HG02884 (cell line): ENCODE measurements at regions not wholly inside any gene's neighbourhood (a gene's known extent, or its start where the extent isn't known, plus 50 kb on each side); places are given as distances from the start of the nearest gene placed in this dataset.

Experiments
- ATAC-seq: cut with Tn5 transposase; IDR thresholded peaks from one replicate; pipeline ENCODE4 v1.9.1; 2021; ENCODE audit warnings: mild to moderate bottlenecking, moderate library complexity; ENCODE audit not compliant: unreplicated experiment

- ATAC-seq: no peak
Measured at GRCh38 chr10:121167534-121168243, 316.5 kb downstream of the WDR11 start.

DNA sequence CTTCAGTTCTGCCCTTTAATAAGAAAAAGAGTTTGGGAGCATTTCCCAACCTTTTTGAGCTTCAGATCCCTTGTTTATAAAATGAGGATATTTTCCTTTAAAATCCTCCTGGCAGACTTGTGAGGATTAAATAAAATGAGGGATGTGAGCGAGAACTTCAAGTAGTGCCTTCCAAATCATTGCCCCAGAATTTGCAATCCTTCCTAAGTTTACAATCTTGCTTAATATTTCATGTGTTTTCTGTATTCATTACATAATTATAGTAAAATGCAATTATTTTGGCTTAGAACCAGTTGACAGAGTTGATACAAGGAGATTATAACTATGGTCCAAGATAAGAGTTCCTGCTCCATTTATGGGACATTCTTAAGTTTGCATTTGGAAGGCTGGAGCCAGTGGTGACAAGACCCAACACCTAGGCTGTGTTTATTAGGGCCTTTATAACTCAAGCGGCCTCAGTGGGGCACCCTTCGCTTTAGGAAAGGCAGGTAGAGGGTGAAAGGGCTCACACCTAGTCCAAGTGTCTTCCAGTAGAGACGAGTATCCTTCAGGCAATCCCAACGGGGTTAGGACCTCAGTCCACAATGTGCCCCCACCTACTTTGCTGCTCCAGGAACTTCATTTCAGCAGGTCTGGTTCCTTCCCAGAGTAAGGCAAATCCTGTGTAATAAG is 317.5 kb downstream of the WDR11 start:
- ATAC-seq: no peak

GRCh38 chr10:121169406-121169805 is 318.2 kb downstream of the WDR11 start:
- no peak for ATAC-seq

DNA sequence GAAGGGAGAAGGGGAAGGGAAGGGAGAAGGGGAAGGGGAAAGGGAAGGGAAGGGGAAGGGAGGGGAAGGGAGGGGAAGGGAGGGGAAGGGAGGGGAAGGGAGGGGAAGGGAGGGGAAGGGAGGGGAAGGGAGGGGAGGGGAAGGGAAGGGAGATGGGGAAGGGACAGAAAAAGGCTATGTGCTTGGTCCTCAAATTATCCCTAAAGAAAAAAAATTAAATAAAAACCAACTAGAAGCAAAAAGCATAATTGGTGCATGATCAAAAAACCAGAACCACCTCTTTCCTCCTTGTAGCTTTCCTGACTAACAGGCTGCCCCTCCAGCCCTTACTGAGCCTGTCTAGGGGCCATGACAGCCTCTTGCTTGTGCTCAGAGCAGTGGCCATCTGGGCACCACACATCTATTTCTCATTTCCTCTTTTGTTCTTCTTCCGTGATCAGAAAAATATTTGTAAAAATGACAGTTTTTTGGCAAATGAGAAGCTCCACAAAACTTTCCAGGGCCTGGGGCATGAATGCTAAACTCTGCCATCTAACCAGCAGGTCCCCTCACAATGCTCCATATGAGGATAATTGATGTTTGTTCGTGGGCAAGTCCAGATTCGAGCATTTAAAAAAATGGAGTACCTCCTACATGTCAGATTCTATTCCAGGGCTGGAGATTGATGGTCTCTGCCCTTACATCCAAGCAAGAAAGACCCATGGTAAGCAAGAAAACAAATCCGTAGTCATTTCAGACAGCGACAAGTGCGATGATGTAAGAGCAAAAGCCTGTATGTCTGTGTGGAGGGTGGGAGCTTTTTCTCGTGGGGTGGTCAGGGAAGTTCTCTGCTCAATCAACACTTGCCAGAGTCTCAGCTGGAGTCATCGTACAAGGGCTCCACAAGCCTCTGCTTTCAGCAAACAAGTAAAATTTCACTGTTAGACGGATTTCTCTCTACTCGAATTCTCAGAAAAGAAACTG is 320.9 kb downstream of the WDR11 start:
- ATAC-seq: no peak

DNA sequence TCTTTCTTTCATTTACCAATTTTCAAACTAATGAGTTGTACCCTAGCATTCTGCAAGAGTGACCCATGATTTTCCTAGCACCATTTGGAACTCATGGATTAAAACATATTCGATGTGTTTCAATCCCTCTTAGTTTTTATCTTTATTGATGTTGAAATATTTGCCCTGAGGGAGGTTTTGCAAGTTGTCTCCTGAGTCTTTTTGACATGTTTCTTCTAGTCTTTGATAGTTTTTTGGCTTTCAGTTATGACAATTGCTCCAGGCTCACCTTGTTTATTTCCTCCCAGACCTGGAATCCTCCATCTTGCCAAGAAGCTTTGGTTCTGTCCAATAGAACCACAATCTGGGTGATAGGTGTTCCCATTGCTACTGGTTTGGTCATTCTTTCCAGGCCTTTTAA is 327.8 kb downstream of the WDR11 start:
- ATAC-seq: no peak

GRCh38 chr10:121182219-121182618 is 331.1 kb downstream of the WDR11 start:
- ATAC-seq: no peak

DNA sequence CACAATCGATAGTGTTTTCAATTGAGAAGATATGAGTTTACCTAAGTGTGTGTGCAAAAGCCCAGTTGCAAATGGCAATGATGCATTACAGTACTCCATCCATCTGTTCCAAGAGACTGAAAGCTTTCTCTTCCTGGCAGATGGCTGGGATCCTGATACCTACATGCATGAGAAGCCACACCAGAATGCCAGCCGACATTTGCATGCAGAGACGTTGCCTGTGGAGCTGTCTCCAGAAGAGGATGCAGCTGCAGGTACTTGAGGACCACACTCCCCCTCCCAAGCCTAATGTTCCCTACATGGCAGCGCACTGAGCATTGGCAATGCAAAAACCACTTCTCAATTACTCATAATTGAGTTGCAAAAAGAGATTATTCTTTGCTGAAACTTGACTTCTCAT is 332.1 kb downstream of the WDR11 start:
- no peak for ATAC-seq

DNA sequence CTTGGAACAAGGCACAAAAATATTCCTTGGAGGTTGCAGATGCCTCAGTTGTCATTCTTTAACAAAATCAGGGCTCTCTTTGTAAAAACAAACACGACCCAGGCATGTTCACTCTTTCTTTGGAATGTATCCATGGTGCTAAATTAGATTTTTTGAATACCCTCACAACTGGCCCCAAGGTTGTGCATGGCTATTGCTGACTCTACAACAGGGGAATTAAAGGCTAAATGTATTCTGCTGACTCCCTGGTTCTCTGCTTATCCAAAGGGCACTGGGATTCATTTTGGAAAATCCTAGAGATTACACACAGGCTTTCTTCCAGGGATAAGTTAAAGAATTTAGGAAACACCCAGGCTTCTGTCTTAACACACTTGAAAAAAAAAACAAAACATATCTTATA is 332.5 kb downstream of the WDR11 start:
- ATAC-seq: no peak

GRCh38 chr10:121185816-121186455 is 334.8 kb downstream of the WDR11 start:
- ATAC-seq: no peak

DNA sequence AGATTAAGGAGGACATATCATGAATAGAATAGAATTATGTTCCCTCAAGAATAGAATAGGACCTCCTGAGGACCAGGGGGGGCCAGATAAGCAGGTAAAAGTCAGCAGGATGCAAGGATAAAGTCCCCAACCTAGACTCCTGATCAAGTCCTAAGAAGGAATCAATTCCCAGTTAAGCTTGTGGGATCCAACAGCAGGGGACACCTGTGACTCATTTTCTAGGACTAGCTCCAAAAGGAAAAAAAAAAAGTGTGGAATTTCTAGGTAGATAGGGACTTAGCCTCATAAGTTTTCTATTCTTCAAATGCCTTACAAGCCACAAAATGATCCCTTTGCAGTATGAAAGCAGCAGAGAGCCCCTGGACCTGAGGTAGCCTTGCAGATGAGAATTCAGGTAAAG is 336.2 kb downstream of the WDR11 start:
- ATAC-seq: no peak

- ATAC-seq: no peak
Measured at GRCh38 chr10:121188005-121188404, 336.8 kb downstream of the WDR11 start.

- no peak for ATAC-seq
Measured at GRCh38 chr10:121189066-121189465, 337.9 kb downstream of the WDR11 start.

DNA sequence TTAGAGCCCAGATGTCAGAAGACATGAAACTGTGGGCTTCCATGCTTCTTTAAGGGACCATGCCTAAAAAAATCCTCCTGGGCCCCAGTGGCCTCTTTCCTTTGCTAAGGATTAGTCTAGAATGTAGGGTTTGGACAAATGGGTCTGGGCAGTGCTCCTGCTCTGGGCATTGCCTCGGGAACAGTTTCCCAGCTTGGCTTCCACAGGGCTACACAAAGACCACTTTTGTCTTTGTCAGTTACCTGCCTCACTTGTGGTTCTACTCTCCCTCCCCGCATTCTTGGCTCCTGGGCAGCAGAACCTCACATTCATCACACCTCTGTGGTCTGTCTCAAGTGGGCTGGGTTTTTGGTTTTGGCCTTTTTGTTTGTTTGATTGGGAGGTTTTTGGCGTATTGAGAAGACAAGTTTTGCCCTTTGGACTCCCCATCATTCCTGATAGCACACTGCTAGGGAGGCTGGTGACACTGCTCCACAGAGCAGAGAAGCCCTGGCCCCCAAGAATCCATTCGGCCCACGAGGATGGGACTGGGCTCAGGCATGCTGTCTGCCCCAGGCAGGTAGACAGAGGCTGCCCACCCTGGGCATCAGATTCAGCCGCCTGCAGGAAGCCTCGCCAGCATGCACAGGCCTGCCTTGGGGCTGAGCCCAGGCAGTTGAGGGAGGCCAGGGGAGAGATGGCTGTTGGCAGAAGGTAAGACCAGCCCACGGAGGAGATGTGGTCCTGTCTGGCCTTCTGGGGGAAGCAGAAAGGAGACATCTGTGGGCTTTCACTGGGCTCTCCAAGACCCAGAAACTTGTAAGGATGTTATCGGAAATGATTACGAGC is 343.7 kb downstream of the WDR11 start:
- no peak for ATAC-seq

DNA sequence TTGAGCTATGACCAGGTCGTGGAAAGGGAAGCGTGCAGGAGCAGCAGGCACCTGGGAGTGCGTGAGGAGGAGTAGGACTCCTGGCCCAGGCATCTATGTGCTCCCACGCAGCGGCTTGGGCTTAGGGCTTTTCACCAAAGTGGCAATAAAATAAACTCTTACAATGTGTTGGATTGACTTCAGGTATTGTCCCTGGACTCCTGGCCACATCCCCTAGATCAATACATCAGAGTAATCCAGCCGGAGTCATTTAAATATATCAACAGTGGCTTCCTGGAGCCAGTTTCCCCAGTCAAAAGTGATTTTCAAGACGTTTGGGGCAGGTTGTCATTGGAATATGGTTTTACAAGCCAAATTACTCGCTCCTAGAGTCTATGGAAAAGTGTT is 344.4 kb downstream of the WDR11 start:
- ATAC-seq: no peak

- ATAC-seq: no peak
Measured at GRCh38 chr10:121199081-121199480, 347.9 kb downstream of the WDR11 start.

DNA sequence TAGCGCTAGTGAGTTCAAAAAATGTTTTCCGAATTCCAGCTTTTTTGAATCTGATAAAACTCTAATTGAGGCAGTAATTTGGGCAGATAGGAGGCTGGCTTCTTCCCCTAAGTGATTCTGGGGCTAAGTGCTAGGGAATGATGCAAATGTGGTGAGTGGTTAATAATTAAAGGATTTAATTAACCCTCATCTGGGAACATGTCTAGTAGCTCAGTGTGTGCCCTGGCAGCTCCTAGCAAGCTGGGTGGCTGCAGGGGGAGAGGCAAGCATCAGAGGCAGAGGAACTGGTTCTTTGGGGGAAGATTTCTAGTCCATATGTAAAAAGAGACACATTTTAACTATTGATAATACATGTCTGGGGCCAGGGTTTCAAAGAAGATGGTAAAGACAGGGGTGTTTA is 354.5 kb downstream of the WDR11 start:
- no peak for ATAC-seq

DNA sequence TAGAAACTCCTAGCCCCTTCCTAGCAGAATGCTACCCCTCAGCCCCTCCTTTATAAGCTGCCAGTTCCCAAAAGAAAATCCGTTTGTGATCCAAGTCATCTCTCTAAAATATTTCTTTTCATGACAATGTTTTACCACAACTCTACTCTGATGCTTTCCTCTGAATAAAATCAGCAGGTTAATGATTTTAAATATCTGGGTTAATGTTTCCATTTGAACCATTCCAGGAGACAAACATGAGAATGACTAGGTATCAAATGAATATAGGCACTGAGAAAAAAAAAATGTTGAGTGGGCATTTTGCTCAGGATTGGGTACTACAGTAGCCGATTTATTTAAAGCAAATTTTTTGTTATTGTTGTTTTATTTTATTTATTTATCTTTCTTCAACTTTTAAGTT is 360.3 kb downstream of the WDR11 start:
- no peak for ATAC-seq

GRCh38 chr10:121213437-121213836 is 362.3 kb downstream of the WDR11 start:
- no peak for ATAC-seq

- ATAC-seq: no peak
Measured at GRCh38 chr10:121216295-121216694, 365.1 kb downstream of the WDR11 start.

GRCh38 chr10:121216721-121217181 is 365.6 kb downstream of the WDR11 start:
- no peak for ATAC-seq
